Thyroid gland (tissue), 4 donors: ENCODE measurements at regions not wholly inside any gene's neighbourhood (a gene's known extent, or its start where the extent isn't known, plus 50 kb on each side); places are given as distances from the start of the nearest gene placed in this dataset.

Experiments used
- DNase-seq, 2 donors: peaks; one replicate each; pipeline ENCODE4 v3.0.0-alpha.2; 2019
- H3K27ac ChIP-seq, 3 donors: fragments of 200-600 bp; sonication (generic); 1 replicate in 2 of 3; 2 replicates in 1 of 3; pipeline ENCODE4 v1.5.1; 2016 to 2019; ENCODE audit warnings: mild to moderate bottlenecking in 1 of 3, moderate library complexity in 1 of 3
- H3K27me3 ChIP-seq: fragments of 200-600 bp; sonication (generic); one replicate; pipeline ENCODE4 v1.5.1; 2019
- H3K36me3 ChIP-seq, 2 donors: fragments of 200-600 bp; sonication (generic); one replicate each; pipeline ENCODE4 v1.5.1; 2016 to 2019
- H3K4me1 ChIP-seq, 2 donors: fragments of 200-600 bp; sonication (generic); one replicate each; pipeline ENCODE4 v1.5.1; 2017 to 2019
- H3K4me3 ChIP-seq, 3 donors: fragments of 200-600 bp; sonication (generic); replicated peaks in 1 of 3; 1 replicate in 2 of 3; 2 replicates in 1 of 3; pipeline ENCODE4 v1.5.1; 2016; ENCODE audit warnings: mild to moderate bottlenecking in 1 of 3
- H3K9me3 ChIP-seq: fragments of 200-600 bp; sonication (generic); one replicate; pipeline ENCODE4 v1.5.1; 2017
- CTCF ChIP-seq, 6 experiments: fragments of 200-600 bp in 3 of 6; fragments of 450-650 bp in 3 of 6; sonication (generic) in 3 of 6; IDR thresholded peaks; one replicate each; pipeline ENCODE4 v1.5.1; 2016 to 2019; ENCODE audit warnings: antibody characterized with exemption in 6 of 6, mild to moderate bottlenecking in 2 of 6, inconsistent platforms in 1 of 6, moderate library complexity in 1 of 6
- POLR2A ChIP-seq, 2 donors: fragments of 450-650 bp; IDR thresholded peaks; one replicate each; pipeline ENCODE4 v1.6.1; 2017; ENCODE audit warnings: antibody characterized with exemption in 2 of 2, mild to moderate bottlenecking in 2 of 2, moderate library complexity in 1 of 2
- WGBS, 2 donors: methylation state at CpG; one replicate each; pipeline ENCODE4 v1.1.5; 2017; 5-methylcytosine and 5-hydroxymethylcytosine counted together
- intact Hi-C: fragments of 100-400 bp; cut with DNase I; formaldehyde crosslinking; loops from one replicate; pipeline ENCODE4 v1.15.1; 2023

- 96 to 100% methylated on average over 2 of the region's 2 CpGs for WGBS, 2 donors
- Histone ChIP-seq H3K9me3 (no peaks in the 10 kb centered on the region), H3K27ac (no peak overlapping the region), H3K36me3 (no peaks in the 10 kb centered on the region), H3K27me3 (no peaks in the 10 kb centered on the region), H3K4me3 (no peak overlapping the region), H3K4me1 (no peaks in the 10 kb centered on the region)
- TF ChIP-seq POLR2A (IDR thresholded peaks at IDR 0.05) (no peak), CTCF (IDR thresholded peaks at IDR 0.05) (no peak)
- intact Hi-C loops, result no loop called here
- DNase-seq, result no peak
These were observed 102.5 kb upstream of the MDM1 start for GRCh38 chr12:68434391-68435298.

GRCh38 chr12:68435299-68435637 is 103.1 kb upstream of the MDM1 start:
- TF ChIP-seq CTCF (IDR thresholded peaks at IDR 0.05) (no peak), POLR2A (IDR thresholded peaks at IDR 0.05) (no peak)
- intact Hi-C loops, result no loop called here
- Histone ChIP-seq H3K4me1 (no peaks in the 10 kb centered on the region), H3K9me3 (no peaks in the 10 kb centered on the region), H3K36me3 (no peaks in the 10 kb centered on the region), H3K4me3 (no peak overlapping the region), H3K27me3 (no peaks in the 10 kb centered on the region), H3K27ac (no peak overlapping the region)
- WGBS, 2 donors, result 92 to 100% methylated on average over 1 of the region's 1 CpG
- DNase-seq, result no peak

- Histone ChIP-seq H3K27ac (no peak overlapping the region), H3K36me3 (no peaks in the 10 kb centered on the region), H3K4me3 (no peak overlapping the region), H3K27me3 (no peaks in the 10 kb centered on the region), H3K4me1 (no peaks in the 10 kb centered on the region), H3K9me3 (no peaks in the 10 kb centered on the region)
- intact Hi-C loops, result no loop called here
- DNase-seq, result no peak
- WGBS, 2 donors, result 54 to 71% methylated on average over 2 of the region's 2 CpGs
- TF ChIP-seq CTCF (IDR thresholded peaks at IDR 0.05), result no peak
- no peak for TF ChIP-seq POLR2A (IDR thresholded peaks at IDR 0.05)
These were observed 103.7 kb upstream of the MDM1 start for GRCh38 chr12:68435816-68436215.

GRCh38 chr12:68438601-68439000 is 106.4 kb upstream of the MDM1 start:
- no peak for DNase-seq
- H3K36me3 ChIP-seq, result no peaks in the 10 kb centered on the region
- 82 to 84% methylated on average over 3 of the region's 3 CpGs for WGBS, 2 donors
- H3K4me1 ChIP-seq, result no peaks in the 10 kb centered on the region
- no peaks in the 10 kb centered on the region for H3K9me3 ChIP-seq
- intact Hi-C loops, result no loop called here
- TF ChIP-seq POLR2A (IDR thresholded peaks at IDR 0.05) (no peak), CTCF (IDR thresholded peaks at IDR 0.05) (no peak)
- no peak overlapping the region for H3K27ac ChIP-seq
- H3K27me3 ChIP-seq, result no peaks in the 10 kb centered on the region
- no peak overlapping the region for H3K4me3 ChIP-seq

GRCh38 chr12:68439368-68440045 is 107.3 kb upstream of the MDM1 start:
- intact Hi-C loops, result no loop called here
- no peaks in the 10 kb centered on the region for H3K36me3 ChIP-seq
- no peaks in the 10 kb centered on the region for H3K27me3 ChIP-seq
- no peak overlapping the region for H3K27ac ChIP-seq
- TF ChIP-seq CTCF (IDR thresholded peaks at IDR 0.05), result no peak
- no peak for TF ChIP-seq POLR2A (IDR thresholded peaks at IDR 0.05)
- DNase-seq, result no peak
- no peaks in the 10 kb centered on the region for H3K4me1 ChIP-seq
- H3K9me3 ChIP-seq, result no peaks in the 10 kb centered on the region
- WGBS, 2 donors, result 92 to 94% methylated on average over 4 of the region's 4 CpGs
- no peak overlapping the region for H3K4me3 ChIP-seq
